ENCODE measurements at regions not wholly inside any gene's neighbourhood (a gene's known extent, or its start where the extent isn't known, plus 50 kb on each side); places are given as distances from the start of the nearest gene placed in this dataset.
"Not testable (repeated sequence)": the region's sequence is repeated elsewhere in the genome, so short reads cannot be mapped to it uniquely, and the experiment has no call there.

DNA sequence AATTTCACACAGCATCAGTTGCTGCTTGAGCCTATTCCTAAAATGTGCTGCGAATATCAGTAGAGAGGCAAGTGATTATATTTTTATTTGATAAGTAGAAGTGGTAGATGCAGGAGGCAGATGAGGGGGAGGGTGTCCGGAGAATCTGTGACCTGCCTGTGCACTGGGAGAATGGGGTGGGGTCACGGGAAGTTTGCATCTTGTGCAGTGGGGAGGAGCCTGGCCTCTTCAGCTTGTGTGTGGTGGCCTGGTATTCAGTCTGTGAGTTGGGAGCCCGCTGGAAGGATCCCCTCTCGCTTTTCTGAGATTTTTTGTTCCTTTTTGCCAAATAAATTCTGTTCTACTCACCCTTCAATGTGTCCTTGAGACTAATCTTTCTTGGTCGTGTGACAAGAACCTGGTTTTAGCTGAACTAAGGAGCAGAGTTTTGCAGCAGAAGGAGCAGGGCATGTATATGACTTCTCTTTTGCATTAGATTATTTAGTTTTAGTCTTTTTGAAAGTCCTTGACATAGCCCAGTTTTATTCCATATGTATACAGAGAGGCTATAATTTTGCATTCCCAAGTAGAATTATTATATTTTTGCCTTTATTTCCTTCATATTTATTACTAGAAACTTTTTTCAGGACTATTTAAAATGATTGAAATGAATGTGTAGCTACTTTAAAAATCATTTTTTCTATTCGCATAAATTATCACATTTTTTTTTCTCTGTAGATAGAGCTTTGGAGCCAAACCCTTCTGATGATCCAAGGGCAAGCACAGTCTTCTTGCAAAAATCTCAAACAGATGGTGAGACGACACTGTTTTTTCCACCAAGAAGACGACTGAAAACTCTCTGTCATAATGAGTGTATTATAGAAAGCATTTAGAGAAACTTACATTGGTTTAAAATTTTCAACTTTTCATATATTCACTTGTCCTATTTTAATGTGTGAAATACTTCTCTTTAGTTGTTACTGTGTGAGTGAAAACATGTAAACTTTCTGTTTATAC lies 1257.2 kb downstream of the UQCRFS1 start:
- no peak for TF ChIP-seq EZH2 (IDR thresholded peaks at IDR 0.05; ENCODE audit: borderline replicate concordance, low read depth, low read length, poor library complexity, severe bottlenecking)
- TF ChIP-seq, protein P1, sequence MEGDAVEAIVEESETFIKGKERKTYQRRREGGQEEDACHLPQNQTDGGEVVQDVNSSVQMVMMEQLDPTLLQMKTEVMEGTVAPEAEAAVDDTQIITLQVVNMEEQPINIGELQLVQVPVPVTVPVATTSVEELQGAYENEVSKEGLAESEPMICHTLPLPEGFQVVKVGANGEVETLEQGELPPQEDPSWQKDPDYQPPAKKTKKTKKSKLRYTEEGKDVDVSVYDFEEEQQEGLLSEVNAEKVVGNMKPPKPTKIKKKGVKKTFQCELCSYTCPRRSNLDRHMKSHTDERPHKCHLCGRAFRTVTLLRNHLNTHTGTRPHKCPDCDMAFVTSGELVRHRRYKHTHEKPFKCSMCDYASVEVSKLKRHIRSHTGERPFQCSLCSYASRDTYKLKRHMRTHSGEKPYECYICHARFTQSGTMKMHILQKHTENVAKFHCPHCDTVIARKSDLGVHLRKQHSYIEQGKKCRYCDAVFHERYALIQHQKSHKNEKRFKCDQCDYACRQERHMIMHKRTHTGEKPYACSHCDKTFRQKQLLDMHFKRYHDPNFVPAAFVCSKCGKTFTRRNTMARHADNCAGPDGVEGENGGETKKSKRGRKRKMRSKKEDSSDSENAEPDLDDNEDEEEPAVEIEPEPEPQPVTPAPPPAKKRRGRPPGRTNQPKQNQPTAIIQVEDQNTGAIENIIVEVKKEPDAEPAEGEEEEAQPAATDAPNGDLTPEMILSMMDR (conservative IDR thresholded peaks at IDR 0.05; ENCODE audit: low read depth, low read length) = no peak
- intact Hi-C loops (cut with micrococcal nuclease; ENCODE audit: unreplicated experiment) = no loop called here
- ChIA-PET CTCF (no interaction called here), POLR2A (ENCODE audit: low non-redundant PET) (interaction anchor here (0.6 kb wide), 1 partner anchor 816 kb away, joined by 4 read pairs; no protein-coding TSS in a partner anchor)
- no TSS peak for BruUV-seq (replicated peaks)
- Histone ChIP-seq H3K36me3 (ENCODE audit: insufficient read depth, low read length, poor library complexity, severe bottlenecking) (no peaks in the 10 kb centered on the region), H3K27ac (ENCODE audit: low read depth, low read length, poor library complexity, severe bottlenecking) (no peak overlapping the region), H3K27me3 (replicated peaks; ENCODE audit: insufficient read depth, low read depth, low read length, poor library complexity) (no peaks in the 10 kb centered on the region), H3K9me3 (ENCODE audit: low read depth, low read length, poor library complexity, severe bottlenecking) (peaks cover 7% of the 10 kb centered on the region), H3K4me3 (ENCODE audit: low read depth, low read length, poor library complexity, severe bottlenecking) (no peak overlapping the region), H3K4me1 (ENCODE audit: insufficient read depth, low read length, poor library complexity, severe bottlenecking) (no peaks in the 10 kb centered on the region)
- DNase-seq (ENCODE audit: low spot score) = no peak

DNA sequence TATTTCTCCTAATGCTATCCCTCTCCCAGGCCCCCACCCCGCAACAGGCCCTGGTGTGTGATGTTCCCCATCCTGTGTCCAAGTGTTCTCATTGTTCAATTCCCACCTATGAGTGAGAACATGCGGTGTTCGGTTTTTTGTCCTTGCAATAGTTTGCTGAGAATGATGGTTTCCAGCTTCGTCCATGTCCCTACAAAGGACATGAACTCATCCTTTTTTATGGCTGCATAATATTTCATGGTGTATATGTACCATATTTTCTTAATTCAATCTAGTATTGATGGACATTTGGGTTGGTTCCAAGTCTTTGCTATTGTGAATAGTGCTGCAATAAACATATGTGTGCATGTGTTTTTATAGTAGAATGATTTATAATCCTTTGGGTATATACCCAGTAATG lies 1270.3 kb downstream of the UQCRFS1 start:
- H3K4me1 ChIP-seq (ENCODE audit: insufficient read depth, low read length, poor library complexity, severe bottlenecking); H3K4me3 ChIP-seq (ENCODE audit: low read depth, low read length, poor library complexity, severe bottlenecking); H3K9me3 ChIP-seq (ENCODE audit: low read depth, low read length, poor library complexity, severe bottlenecking); intact Hi-C loops (cut with micrococcal nuclease; ENCODE audit: unreplicated experiment); POLR2A ChIA-PET (ENCODE audit: low non-redundant PET); H3K27me3 ChIP-seq (replicated peaks; ENCODE audit: insufficient read depth, low read depth, low read length, poor library complexity); DNase-seq (ENCODE audit: low spot score); H3K27ac ChIP-seq (ENCODE audit: low read depth, low read length, poor library complexity, severe bottlenecking); H3K36me3 ChIP-seq (ENCODE audit: insufficient read depth, low read length, poor library complexity, severe bottlenecking); BruUV-seq (replicated peaks); CTCF ChIA-PET: not testable (repeated sequence)

DNA sequence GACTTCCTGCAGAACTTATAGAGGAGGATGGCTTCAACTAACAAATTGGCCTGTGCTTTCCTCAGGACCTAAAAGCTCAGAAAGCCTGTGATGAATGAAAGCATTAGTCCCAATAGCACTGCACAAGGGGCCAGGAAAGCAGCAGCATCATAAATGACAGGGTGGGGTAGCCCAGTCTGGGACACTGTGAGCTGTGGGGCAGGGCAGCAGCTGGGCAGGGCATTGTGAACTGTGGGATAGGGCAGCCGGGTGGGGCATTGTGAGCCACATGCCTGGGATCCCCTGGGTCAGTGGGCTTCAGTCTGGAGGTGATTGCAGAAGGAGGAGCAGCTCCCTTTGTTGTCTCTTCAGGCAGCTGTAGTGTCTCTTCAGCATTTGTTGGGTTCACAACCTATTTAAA lies 1276.8 kb downstream of the UQCRFS1 start:
- no peak overlapping the region for H3K27ac ChIP-seq (ENCODE audit: low read depth, low read length, poor library complexity, severe bottlenecking)
- POLR2A ChIA-PET (ENCODE audit: low non-redundant PET) = no interaction called here
- no peak for TF ChIP-seq EZH2 (IDR thresholded peaks at IDR 0.05; ENCODE audit: borderline replicate concordance, low read depth, low read length, poor library complexity, severe bottlenecking)
- TF ChIP-seq, protein P1 (conservative IDR thresholded peaks at IDR 0.05; ENCODE audit: low read depth, low read length) = no peak
- peaks cover 31% of the 10 kb centered on the region for H3K9me3 ChIP-seq (ENCODE audit: low read depth, low read length, poor library complexity, severe bottlenecking)
- H3K36me3 ChIP-seq (ENCODE audit: insufficient read depth, low read length, poor library complexity, severe bottlenecking) = no peaks in the 10 kb centered on the region
- CTCF ChIA-PET = no interaction called here
- no peak overlapping the region for H3K4me3 ChIP-seq (ENCODE audit: low read depth, low read length, poor library complexity, severe bottlenecking)
- no peaks in the 10 kb centered on the region for H3K27me3 ChIP-seq (replicated peaks; ENCODE audit: insufficient read depth, low read depth, low read length, poor library complexity)
- no peaks in the 10 kb centered on the region for H3K4me1 ChIP-seq (ENCODE audit: insufficient read depth, low read length, poor library complexity, severe bottlenecking)
- DNase-seq (ENCODE audit: low spot score) = no peak
- no TSS peak for BruUV-seq (replicated peaks)
- intact Hi-C loops (cut with micrococcal nuclease; ENCODE audit: unreplicated experiment) = no loop called here
